CD14-positive monocyte (primary cell): ENCODE measurements at regions not wholly inside any gene's neighbourhood (a gene's known extent, or its start where the extent isn't known, plus 50 kb on each side); places are given as distances from the start of the nearest gene placed in this dataset.

Experiments used
- DNase-seq, 3 donors: peaks; one replicate each; pipeline ENCODE4 v3.0.0-alpha.2; 2011 to 2022
- H2AFZ ChIP-seq: 2 replicates; pipeline ENCODE4 v1.6.0; 2012; ENCODE audit warnings: mild to moderate bottlenecking, low read depth, low read length, inconsistent platforms; ENCODE audit not compliant: insufficient read depth, poor library complexity, severe bottlenecking
- H3K27ac ChIP-seq, 2 donors: 1 replicate in 1 of 2; 2 replicates in 1 of 2; pipeline ENCODE4 v1.5.1; 2012 to 2013; ENCODE audit warnings: low read length in 2 of 2, control low read depth in 1 of 2, inconsistent platforms in 1 of 2, low read depth in 1 of 2, mild to moderate bottlenecking in 1 of 2
- H3K27me3 ChIP-seq, 2 donors: one replicate each; pipeline versions ENCODE4 v1.6.0 to v1.6.1; 2011 to 2013; ENCODE audit warnings: low read length in 2 of 2; ENCODE audit not compliant: control insufficient read depth in 2 of 2, insufficient read depth in 2 of 2
- H3K36me3 ChIP-seq, 2 donors: replicated peaks in 1 of 2; 1 replicate in 1 of 2; 2 replicates in 1 of 2; pipeline versions ENCODE4 v1.5.1 to v1.6.1; 2012 to 2013; ENCODE audit warnings: low read length in 2 of 2, control low read depth in 1 of 2, inconsistent platforms in 1 of 2, mild to moderate bottlenecking in 1 of 2; ENCODE audit not compliant: insufficient read depth in 2 of 2, control insufficient read depth in 1 of 2
- H3K4me1 ChIP-seq, 2 donors: 1 replicate in 1 of 2; 2 replicates in 1 of 2; pipeline versions ENCODE4 v1.5.1 to v1.6.1; 2012 to 2013; ENCODE audit warnings: low read length in 2 of 2, control low read depth in 1 of 2, inconsistent platforms in 1 of 2, mild to moderate bottlenecking in 1 of 2, moderate library complexity in 1 of 2; ENCODE audit not compliant: insufficient read depth in 2 of 2, control insufficient read depth in 1 of 2
- H3K4me2 ChIP-seq: replicated peaks from 2 replicates; pipeline ENCODE3; 2012; ENCODE audit warnings: low read length, moderate library complexity, mild to moderate bottlenecking; ENCODE audit not compliant: poor library complexity, severe bottlenecking; ENCODE audit errors: extremely low read depth
- H3K4me3 ChIP-seq, 3 experiments: fragments of 200-600 bp in 1 of 3; sonication (generic) in 1 of 3; replicated peaks in 1 of 3; 1 replicate in 2 of 3; 2 replicates in 1 of 3; pipeline ENCODE4 v1.5.1; 2011 to 2013; ENCODE audit warnings: low read length in 3 of 3, mild to moderate bottlenecking in 3 of 3, control low read depth in 2 of 3, low read depth in 2 of 3, inconsistent platforms in 1 of 3, moderate library complexity in 1 of 3
- H3K79me2 ChIP-seq: 2 replicates; pipeline ENCODE4 v1.6.0; 2012; ENCODE audit warnings: mild to moderate bottlenecking, control low read depth, inconsistent platforms, low read length, moderate library complexity; ENCODE audit not compliant: insufficient read depth
- H3K9ac ChIP-seq: 2 replicates; pipeline ENCODE4 v1.6.0; 2017; ENCODE audit warnings: low read length, mild to moderate bottlenecking; ENCODE audit not compliant: insufficient read depth, poor library complexity, severe bottlenecking
- H3K9me3 ChIP-seq, 2 donors: replicated peaks in 1 of 2; 1 replicate in 1 of 2; 2 replicates in 1 of 2; pipeline versions ENCODE4 v1.5.1 to v1.6.1; 2012 to 2013; ENCODE audit warnings: low read length in 2 of 2, control low read depth in 1 of 2; ENCODE audit not compliant: control insufficient read depth in 1 of 2, insufficient read depth in 1 of 2
- H4K20me1 ChIP-seq: 2 replicates; pipeline ENCODE4 v1.6.0; 2012; ENCODE audit warnings: mild to moderate bottlenecking, low read length, control low read depth, moderate library complexity; ENCODE audit not compliant: insufficient read depth
- H3K27ac Mint-ChIP-seq, 7 donors: one replicate each; pipeline ENCODE4 v1.8.0; 2020; ENCODE audit warnings: mild to moderate bottlenecking in 7 of 7, mixed read lengths in 7 of 7, moderate library complexity in 6 of 7, inconsistent platforms in 2 of 7
- H3K27me3 Mint-ChIP-seq, 3 donors: one replicate each; pipeline ENCODE4 v1.8.0; 2021 to 2022; ENCODE audit warnings: low read depth in 3 of 3, mild to moderate bottlenecking in 3 of 3, mixed read lengths in 3 of 3, moderate library complexity in 3 of 3, inconsistent platforms in 1 of 3
- H3K36me3 Mint-ChIP-seq, 2 donors: one replicate each; pipeline ENCODE4 v1.8.0; 2020; ENCODE audit warnings: mixed read lengths in 2 of 2, inconsistent platforms in 1 of 2, mild to moderate bottlenecking in 1 of 2
- H3K4me1 Mint-ChIP-seq: one replicate; pipeline ENCODE4 v1.8.0; 2020; ENCODE audit warnings: mild to moderate bottlenecking, mixed read lengths
- H3K4me3 Mint-ChIP-seq, 2 donors: one replicate each; pipeline ENCODE4 v1.8.0; 2020; ENCODE audit warnings: mild to moderate bottlenecking in 2 of 2, mixed read lengths in 2 of 2, moderate library complexity in 1 of 2
- H3K9me3 Mint-ChIP-seq, 7 donors: one replicate each; pipeline ENCODE4 v1.8.0; 2020 to 2022; ENCODE audit warnings: mixed read lengths in 7 of 7, mild to moderate bottlenecking in 6 of 7, moderate library complexity in 6 of 7, inconsistent platforms in 2 of 7
- WGBS: methylation state at CpG from one replicate; pipeline ENCODE4 v1.1.5; 2013; ENCODE audit warnings: missing lambda C conversion rate; ENCODE audit not compliant: insufficient coverage; 5-methylcytosine and 5-hydroxymethylcytosine counted together
- intact Hi-C, 2 donors: fragments of 100-400 bp; cut with micrococcal nuclease; formaldehyde crosslinking; loops; one replicate each; pipeline versions ENCODE4 v1.15.0 to v1.15.1; 2023
- TF ChIP-seq, protein P1 (sequence below): fragments of 200-600 bp; IDR thresholded peaks from one replicate; pipeline ENCODE4 v1.8.0; 2022; ENCODE audit warnings: antibody characterized with exemption, mild to moderate bottlenecking

DNA sequence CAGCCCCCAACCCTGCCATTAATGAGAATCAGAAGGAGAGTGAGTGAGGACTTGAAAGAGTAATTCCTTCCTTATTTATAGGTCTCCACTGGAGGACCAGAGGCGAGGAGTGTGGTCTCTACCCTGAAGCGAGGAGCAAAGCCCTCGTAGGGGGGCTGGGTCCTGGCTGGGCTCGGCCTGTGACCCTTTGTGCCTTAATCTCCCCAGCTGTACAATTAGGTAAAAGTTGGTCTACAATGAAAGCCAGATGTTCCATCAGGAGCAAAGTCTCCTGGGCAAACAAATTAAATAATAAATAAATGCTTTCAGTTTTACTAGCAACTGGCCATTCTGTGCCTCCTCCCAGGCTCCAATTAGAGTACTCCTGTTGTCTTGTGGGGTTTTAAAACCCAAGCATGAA, 523.5 kb upstream of the SALL1 start:
- Mint-ChIP-seq H3K9me3 (peaks cover 0 to 8% (median 6%) of the 10 kb centered on the region in 7 donors), H3K27ac (no peak overlapping the region), H3K4me1 (no peaks in the 10 kb centered on the region), H3K4me3 (no peak overlapping the region), H3K36me3 (no peaks in the 10 kb centered on the region), H3K27me3 (peaks cover 0 to 2% (median 0%) of the 10 kb centered on the region in 3 donors)
- DNase-seq, result no peak
- no peaks in the 10 kb centered on the region for H3K79me2 ChIP-seq
- H3K36me3 ChIP-seq, result no peaks in the 10 kb centered on the region
- no peak overlapping the region for H3K27ac ChIP-seq
- no peak overlapping the region for H2AFZ ChIP-seq
- no CpG with 5 or more reads among the region's 4 CpGs for WGBS
- TF ChIP-seq, protein P1, sequence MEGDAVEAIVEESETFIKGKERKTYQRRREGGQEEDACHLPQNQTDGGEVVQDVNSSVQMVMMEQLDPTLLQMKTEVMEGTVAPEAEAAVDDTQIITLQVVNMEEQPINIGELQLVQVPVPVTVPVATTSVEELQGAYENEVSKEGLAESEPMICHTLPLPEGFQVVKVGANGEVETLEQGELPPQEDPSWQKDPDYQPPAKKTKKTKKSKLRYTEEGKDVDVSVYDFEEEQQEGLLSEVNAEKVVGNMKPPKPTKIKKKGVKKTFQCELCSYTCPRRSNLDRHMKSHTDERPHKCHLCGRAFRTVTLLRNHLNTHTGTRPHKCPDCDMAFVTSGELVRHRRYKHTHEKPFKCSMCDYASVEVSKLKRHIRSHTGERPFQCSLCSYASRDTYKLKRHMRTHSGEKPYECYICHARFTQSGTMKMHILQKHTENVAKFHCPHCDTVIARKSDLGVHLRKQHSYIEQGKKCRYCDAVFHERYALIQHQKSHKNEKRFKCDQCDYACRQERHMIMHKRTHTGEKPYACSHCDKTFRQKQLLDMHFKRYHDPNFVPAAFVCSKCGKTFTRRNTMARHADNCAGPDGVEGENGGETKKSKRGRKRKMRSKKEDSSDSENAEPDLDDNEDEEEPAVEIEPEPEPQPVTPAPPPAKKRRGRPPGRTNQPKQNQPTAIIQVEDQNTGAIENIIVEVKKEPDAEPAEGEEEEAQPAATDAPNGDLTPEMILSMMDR, result no peak
- H4K20me1 ChIP-seq, result no peaks in the 10 kb centered on the region
- intact Hi-C loops, result no loop called here
- H3K4me2 ChIP-seq, result no peak overlapping the region
- H3K4me3 ChIP-seq, result no peak overlapping the region
- no peaks in the 10 kb centered on the region for H3K27me3 ChIP-seq
- no peak overlapping the region for H3K9ac ChIP-seq
- no peaks in the 10 kb centered on the region for H3K4me1 ChIP-seq
- H3K9me3 ChIP-seq, result peaks cover 0 to 16% of the 10 kb centered on the region in 2 donors

DNA sequence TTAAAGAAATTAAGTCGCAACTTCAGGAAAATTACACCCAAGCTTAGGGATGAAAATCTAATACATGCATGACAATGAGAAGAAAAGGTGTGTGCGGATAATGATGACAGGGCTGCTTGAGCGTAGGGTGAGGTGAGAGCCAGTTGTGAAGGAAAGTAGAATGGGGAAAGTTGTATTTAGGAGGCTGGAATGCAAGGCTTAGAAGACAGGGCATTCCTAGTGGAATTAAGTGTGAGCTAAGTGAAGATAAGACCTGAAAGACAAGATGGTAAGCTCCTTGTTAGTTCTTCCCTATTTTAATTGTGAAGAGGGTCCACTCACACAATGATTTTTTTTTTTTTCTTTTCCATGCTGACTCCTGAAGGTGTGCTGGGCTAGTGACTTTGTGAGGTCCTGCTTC, 519.5 kb upstream of the SALL1 start:
- intact Hi-C loops, result no loop called here
- H3K27me3 ChIP-seq, result no peaks in the 10 kb centered on the region

More for the DNA sequence above, 519.5 kb upstream of the SALL1 start:
- DNase-seq, result no peak
- Mint-ChIP-seq H3K9me3 (peaks cover 0 to 6% (median 4%) of the 10 kb centered on the region in 7 donors), H3K4me3 (no peak overlapping the region), H3K4me1 (no peaks in the 10 kb centered on the region), H3K36me3 (no peaks in the 10 kb centered on the region), H3K27ac (no peak overlapping the region), H3K27me3 (peaks cover 0 to 2% (median 0%) of the 10 kb centered on the region in 3 donors)
- Histone ChIP-seq H3K9ac (no peak overlapping the region), H2AFZ (no peak overlapping the region), H3K27ac (no peak overlapping the region), H3K79me2 (no peaks in the 10 kb centered on the region), H3K36me3 (no peaks in the 10 kb centered on the region), H3K9me3 (peaks cover 0 to 13% of the 10 kb centered on the region in 2 donors), H3K4me1 (no peaks in the 10 kb centered on the region), H4K20me1 (no peaks in the 10 kb centered on the region), H3K4me2 (no peak overlapping the region), H3K4me3 (no peak overlapping the region)
- 96% methylated on average over 2 of the region's 3 CpGs for WGBS
- TF ChIP-seq, protein P1, result no peak
